ENCODE measurements at regions not wholly inside any gene's neighbourhood (a gene's known extent, or its start where the extent isn't known, plus 50 kb on each side); places are given as distances from the start of the nearest gene placed in this dataset.

DNA sequence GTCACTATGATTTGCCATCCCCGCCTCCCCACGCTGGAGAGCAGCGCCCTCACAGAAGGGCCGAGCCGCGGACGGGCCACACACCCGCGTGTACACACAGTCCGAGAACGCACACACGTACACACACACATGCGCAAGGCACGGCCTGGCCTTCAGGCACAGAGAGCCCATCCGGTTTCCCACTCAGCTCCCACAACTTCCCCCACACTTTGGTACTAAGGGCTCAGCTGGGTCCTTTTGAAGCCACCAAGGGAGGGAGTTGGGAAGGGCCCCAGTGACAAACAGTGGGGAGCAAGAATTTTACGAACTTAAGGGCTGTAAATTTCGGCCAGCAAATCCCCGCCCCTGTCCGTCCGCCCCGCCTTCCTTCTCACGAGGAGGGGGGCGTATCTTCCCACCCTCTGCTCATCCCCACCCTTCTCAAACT, 133.3 kb upstream of the HAND1 start:
- peak overlapping the region in 1 of 3 donors; percentile 39 for H3K4me3 ChIP-seq (ENCODE audit: low read length in 3 of 3)
- no peaks in the 10 kb centered on the region for H3K36me3 ChIP-seq (ENCODE audit: control insufficient read depth in 2 of 3, insufficient read depth in 3 of 3, low read length in 3 of 3)
- H3K4me1 ChIP-seq (ENCODE audit: control insufficient read depth in 2 of 3, insufficient read depth in 2 of 3, low read depth in 1 of 3, low read length in 3 of 3): peaks cover 0 to 9% (median 0%) of the 10 kb centered on the region in 3 donors
- no peak for TF ChIP-seq CTCF (IDR thresholded peaks at IDR 0.05; ENCODE audit: borderline replicate concordance, extremely low read depth, insufficient read depth)
- no peak overlapping the region for H3K27ac ChIP-seq (ENCODE audit: low read depth in 2 of 2, low read length in 2 of 2)
- intact Hi-C loops (cut with DNase I): no loop called here
- H3K9me3 ChIP-seq (ENCODE audit: control insufficient read depth in 2 of 3, insufficient read depth in 1 of 3, low read length in 3 of 3): no peaks in the 10 kb centered on the region
- no peak overlapping the region for H3K9ac ChIP-seq (ENCODE audit: low read length in 3 of 3)
- FAIRE-seq: no peak
- peaks cover 26% of the 10 kb centered on the region for H3K27me3 ChIP-seq (ENCODE audit: control insufficient read depth, insufficient read depth, low read length)
- DNase-seq: peak in 4 of 5 donors; percentile 19 to 48 (median 23)

GRCh38 chr5:154610321-154611154, 132.5 kb upstream of the HAND1 start:
- intact Hi-C loops (cut with DNase I): no loop called here
- DNase-seq: peak; percentile 79 to 89 (median 85)
- no peak for FAIRE-seq
- H3K9ac ChIP-seq (ENCODE audit: low read length in 3 of 3): no peak overlapping the region
- H3K9me3 ChIP-seq (ENCODE audit: control insufficient read depth in 2 of 3, insufficient read depth in 1 of 3, low read length in 3 of 3): no peaks in the 10 kb centered on the region
- H3K36me3 ChIP-seq (ENCODE audit: control insufficient read depth in 2 of 3, insufficient read depth in 3 of 3, low read length in 3 of 3): no peaks in the 10 kb centered on the region
- peaks cover 0 to 9% (median 0%) of the 10 kb centered on the region in 3 donors for H3K4me1 ChIP-seq (ENCODE audit: control insufficient read depth in 2 of 3, insufficient read depth in 2 of 3, low read depth in 1 of 3, low read length in 3 of 3)
- H3K27me3 ChIP-seq (ENCODE audit: control insufficient read depth, insufficient read depth, low read length): peaks cover 26% of the 10 kb centered on the region
- no peak overlapping the region for H3K27ac ChIP-seq (ENCODE audit: low read depth in 2 of 2, low read length in 2 of 2)
- peak; percentile 76 for TF ChIP-seq CTCF (IDR thresholded peaks at IDR 0.05; ENCODE audit: borderline replicate concordance, extremely low read depth, insufficient read depth)
- H3K4me3 ChIP-seq (ENCODE audit: low read length in 3 of 3): peak overlapping the region in 2 of 3 donors; percentile 24 to 39

GRCh38 chr5:154609251-154609650, 131.2 kb upstream of the HAND1 start:
- no peaks in the 10 kb centered on the region for H3K36me3 ChIP-seq (ENCODE audit: control insufficient read depth in 2 of 3, insufficient read depth in 3 of 3, low read length in 3 of 3)
- H3K4me1 ChIP-seq (ENCODE audit: control insufficient read depth in 2 of 3, insufficient read depth in 2 of 3, low read depth in 1 of 3, low read length in 3 of 3): peaks cover 0 to 10% (median 0%) of the 10 kb centered on the region in 3 donors
- H3K27ac ChIP-seq (ENCODE audit: low read depth in 2 of 2, low read length in 2 of 2): no peak overlapping the region
- no peak overlapping the region for H3K9ac ChIP-seq (ENCODE audit: low read length in 3 of 3)
- H3K9me3 ChIP-seq (ENCODE audit: control insufficient read depth in 2 of 3, insufficient read depth in 1 of 3, low read length in 3 of 3): no peaks in the 10 kb centered on the region
- H3K27me3 ChIP-seq (ENCODE audit: control insufficient read depth, insufficient read depth, low read length): peaks cover 23% of the 10 kb centered on the region
- DNase-seq (no peak), FAIRE-seq (no peak)
- H3K4me3 ChIP-seq (ENCODE audit: low read length in 3 of 3): no peak overlapping the region
- TF ChIP-seq CTCF (IDR thresholded peaks at IDR 0.05; ENCODE audit: borderline replicate concordance, extremely low read depth, insufficient read depth): no peak
- intact Hi-C loops (cut with DNase I): no loop called here
